MCF 10A (cell line): ENCODE measurements at regions not wholly inside any gene's neighbourhood (a gene's known extent, or its start where the extent isn't known, plus 50 kb on each side); places are given as distances from the start of the nearest gene placed in this dataset.

Experiments used
- BruUV-seq: library from RNA; stranded (reverse); fragments of 400-500 nt; replicated peaks from 2 replicates; lab custom pipeline; 2021; lab: Mats Ljungman, UMichigan
- CTCF ChIA-PET: fragments of 300-600 bp; sonication (Branson Sonifier 250); formaldehyde crosslinking; extraction: SDS; loops from one replicate; lab custom pipeline; 2021; ENCODE audit warnings: antibody characterized with exemption, inconsistent platforms; lab: Yijun Ruan, JAX
- POLR2A ChIA-PET: fragments of 300-600, 350-650 bp; sonication (Branson Sonifier 250); formaldehyde crosslinking; extraction: SDS; loops from one replicate; lab custom pipeline; 2020; ENCODE audit warnings: antibody characterized with exemption, inconsistent platforms; lab: Yijun Ruan, JAX
- DNase-seq: peaks from one replicate; pipeline ENCODE4 v3.0.0-alpha.2; 2018; ENCODE audit not compliant: unreplicated experiment
- H3K27ac Mint-ChIP-seq: one replicate; pipeline ENCODE4 v1.8.0; 2022; ENCODE audit warnings: mild to moderate bottlenecking, low read depth, mixed read lengths; ENCODE audit not compliant: unreplicated experiment
- H3K27me3 Mint-ChIP-seq: one replicate; pipeline ENCODE4 v1.8.0; 2022; ENCODE audit warnings: mixed read lengths; ENCODE audit not compliant: insufficient read depth, unreplicated experiment
- H3K36me3 Mint-ChIP-seq: one replicate; pipeline ENCODE4 v1.8.0; 2022; ENCODE audit warnings: mild to moderate bottlenecking, moderate library complexity, mixed read lengths; ENCODE audit not compliant: insufficient read depth, unreplicated experiment
- H3K4me1 Mint-ChIP-seq: one replicate; pipeline ENCODE4 v1.8.0; 2022; ENCODE audit warnings: mixed read lengths; ENCODE audit not compliant: insufficient read depth, unreplicated experiment
- H3K4me3 Mint-ChIP-seq: one replicate; pipeline ENCODE4 v1.8.0; 2022; ENCODE audit warnings: mild to moderate bottlenecking, moderate library complexity, mixed read lengths; ENCODE audit not compliant: unreplicated experiment
- H3K9me3 Mint-ChIP-seq: one replicate; pipeline ENCODE4 v1.8.0; 2022; ENCODE audit warnings: mixed read lengths; ENCODE audit not compliant: unreplicated experiment
- CTCF ChIP-seq: fragments of 200-600 bp; IDR thresholded peaks from one replicate; pipeline ENCODE4 v1.8.0; 2022; ENCODE audit warnings: antibody characterized with exemption, mild to moderate bottlenecking; ENCODE audit not compliant: unreplicated experiment
- intact Hi-C: fragments of 100-400 bp; cut with micrococcal nuclease; formaldehyde crosslinking; loops from 2 replicates; pipeline ENCODE4 v1.14.1; 2022

- Mint-ChIP-seq H3K36me3 (no peaks in the 10 kb centered on the region), H3K4me1 (peaks cover 11% of the 10 kb centered on the region), H3K4me3 (no peak overlapping the region), H3K9me3 (no peaks in the 10 kb centered on the region), H3K27ac (no peak overlapping the region), H3K27me3 (no peaks in the 10 kb centered on the region)
- intact Hi-C loops = no loop called here
- BruUV-seq = no TSS peak
- TF ChIP-seq CTCF = no peak
- ChIA-PET CTCF (no interaction called here), POLR2A (interaction anchor here (0.8 to 2.5 kb wide), 2 partner anchors 117 to 219 kb away, joined by 3 to 7 read pairs; partner anchors contain the start of gene BCL6)
- DNase-seq = peak; percentile 19
Observed at GRCh38 chr3:187964760-187965159, 189.2 kb upstream of the LPP start.

- Mint-ChIP-seq H3K27ac (no peak overlapping the region), H3K27me3 (no peaks in the 10 kb centered on the region), H3K36me3 (no peaks in the 10 kb centered on the region), H3K9me3 (no peaks in the 10 kb centered on the region), H3K4me1 (peaks cover 11% of the 10 kb centered on the region), H3K4me3 (no peak overlapping the region)
- no peak for TF ChIP-seq CTCF
- intact Hi-C loops = no loop called here
- no TSS peak for BruUV-seq
- POLR2A ChIA-PET = interaction anchor here (0.7 to 1.2 kb wide), 2 partner anchors 188 to 221 kb away, joined by 3 to 4 read pairs; partner anchors contain the start of gene BCL6
- CTCF ChIA-PET = interaction anchor here (0.6 kb wide), 1 partner anchor 15 kb away, joined by 3 read pairs; no protein-coding TSS in a partner anchor
- no peak for DNase-seq
Observed at GRCh38 chr3:187966096-187966495, 187.9 kb upstream of the LPP start.

GRCh38 chr3:187966636-187967406 is 187.1 kb upstream of the LPP start:
- CTCF ChIA-PET = interaction anchor here (0.6 kb wide), 1 partner anchor 14 kb away, joined by 3 read pairs; no protein-coding TSS in a partner anchor
- DNase-seq = peak; percentile 31
- no peak overlapping the region for H3K4me3 Mint-ChIP-seq
- POLR2A ChIA-PET = interaction anchor here (0.7 to 1.2 kb wide), 2 partner anchors 188 to 222 kb away, joined by 3 to 4 read pairs; partner anchors contain the start of gene BCL6
- H3K4me1 Mint-ChIP-seq = peaks cover 14% of the 10 kb centered on the region
- H3K27ac Mint-ChIP-seq = no peak overlapping the region
- no peaks in the 10 kb centered on the region for H3K9me3 Mint-ChIP-seq
- H3K36me3 Mint-ChIP-seq = no peaks in the 10 kb centered on the region
- BruUV-seq = no TSS peak
- no peaks in the 10 kb centered on the region for H3K27me3 Mint-ChIP-seq
- intact Hi-C loops = no loop called here
- no peak for TF ChIP-seq CTCF

- POLR2A ChIA-PET = interaction anchor here (0.6 kb wide), 1 partner anchor 226 kb away, joined by 3 read pairs; no protein-coding TSS in a partner anchor
- peak; percentile 28 for DNase-seq
- no TSS peak for BruUV-seq
- no peaks in the 10 kb centered on the region for H3K36me3 Mint-ChIP-seq
- no peak overlapping the region for H3K4me3 Mint-ChIP-seq
- H3K27me3 Mint-ChIP-seq = no peaks in the 10 kb centered on the region
- peaks cover 17% of the 10 kb centered on the region for H3K4me1 Mint-ChIP-seq
- CTCF ChIA-PET = interaction anchor here (0.9 kb wide), 1 partner anchor 12 kb away, joined by 3 read pairs; no protein-coding TSS in a partner anchor
- H3K9me3 Mint-ChIP-seq = no peaks in the 10 kb centered on the region
- intact Hi-C loops = no loop called here
- H3K27ac Mint-ChIP-seq = no peak overlapping the region
- no peak for TF ChIP-seq CTCF
Observed at GRCh38 chr3:187967993-187968392, 186.0 kb upstream of the LPP start.
